ENCODE measurements at regions not wholly inside any gene's neighbourhood (a gene's known extent, or its start where the extent isn't known, plus 50 kb on each side); places are given as distances from the start of the nearest gene placed in this dataset.
"Not testable (repeated sequence)": the region's sequence is repeated elsewhere in the genome, so short reads cannot be mapped to it uniquely, and the experiment has no call there.

DNA sequence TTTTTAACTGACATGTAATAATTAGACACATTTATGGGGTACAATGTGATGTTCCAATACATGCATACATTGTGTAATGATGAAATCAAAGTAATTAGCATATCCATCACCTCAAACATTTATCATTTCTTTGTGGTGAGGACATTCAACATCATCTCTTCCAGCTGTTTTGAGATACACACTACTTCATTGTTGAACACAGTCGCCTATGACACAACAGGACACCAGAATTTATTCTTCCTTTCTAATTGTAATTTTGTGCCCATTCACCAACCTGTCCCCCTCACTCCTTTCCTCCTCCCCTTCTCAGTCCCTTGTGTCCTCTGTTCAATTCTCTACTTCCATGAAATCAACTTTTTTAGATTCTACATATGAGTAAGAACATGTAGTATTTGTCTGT, 113.4 kb upstream of the CBLB start:
- peaks cover 4% of the 10 kb centered on the region for H3K4me1 Mint-ChIP-seq (ENCODE audit: low read depth)
- H3K36me3 Mint-ChIP-seq (ENCODE audit: low read depth): peaks cover 5% of the 10 kb centered on the region
- no peak overlapping the region for H3K27ac Mint-ChIP-seq (ENCODE audit: unreplicated experiment)
- no peaks in the 10 kb centered on the region for H3K27me3 Mint-ChIP-seq (ENCODE audit: low read depth)
- TF ChIP-seq, protein P1, sequence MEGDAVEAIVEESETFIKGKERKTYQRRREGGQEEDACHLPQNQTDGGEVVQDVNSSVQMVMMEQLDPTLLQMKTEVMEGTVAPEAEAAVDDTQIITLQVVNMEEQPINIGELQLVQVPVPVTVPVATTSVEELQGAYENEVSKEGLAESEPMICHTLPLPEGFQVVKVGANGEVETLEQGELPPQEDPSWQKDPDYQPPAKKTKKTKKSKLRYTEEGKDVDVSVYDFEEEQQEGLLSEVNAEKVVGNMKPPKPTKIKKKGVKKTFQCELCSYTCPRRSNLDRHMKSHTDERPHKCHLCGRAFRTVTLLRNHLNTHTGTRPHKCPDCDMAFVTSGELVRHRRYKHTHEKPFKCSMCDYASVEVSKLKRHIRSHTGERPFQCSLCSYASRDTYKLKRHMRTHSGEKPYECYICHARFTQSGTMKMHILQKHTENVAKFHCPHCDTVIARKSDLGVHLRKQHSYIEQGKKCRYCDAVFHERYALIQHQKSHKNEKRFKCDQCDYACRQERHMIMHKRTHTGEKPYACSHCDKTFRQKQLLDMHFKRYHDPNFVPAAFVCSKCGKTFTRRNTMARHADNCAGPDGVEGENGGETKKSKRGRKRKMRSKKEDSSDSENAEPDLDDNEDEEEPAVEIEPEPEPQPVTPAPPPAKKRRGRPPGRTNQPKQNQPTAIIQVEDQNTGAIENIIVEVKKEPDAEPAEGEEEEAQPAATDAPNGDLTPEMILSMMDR (IDR thresholded peaks at IDR 0.05): no peak
- peaks cover 19% of the 10 kb centered on the region for H3K9me3 Mint-ChIP-seq (ENCODE audit: low read depth)
- no peak for DNase-seq (ENCODE audit: low spot score)
- no peak overlapping the region for H3K4me3 Mint-ChIP-seq (ENCODE audit: unreplicated experiment)

DNA sequence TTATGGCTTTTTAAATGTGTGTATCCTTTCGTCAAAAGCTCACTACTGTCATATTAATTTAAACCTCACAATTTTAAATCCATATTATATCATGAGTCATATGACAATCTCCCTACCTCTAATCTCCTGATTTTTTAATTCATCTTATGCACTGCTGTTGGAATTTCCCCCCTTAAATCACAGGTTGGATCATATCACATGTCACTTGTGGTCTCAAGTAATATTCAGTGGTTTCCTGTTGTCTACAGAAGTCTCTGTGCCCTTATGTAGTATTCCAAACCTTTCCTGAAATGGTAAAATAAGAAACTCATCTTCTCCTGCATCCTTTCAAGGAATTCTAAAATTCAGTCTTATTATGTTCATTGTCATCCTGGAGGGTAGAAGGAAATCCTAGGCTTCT, 116.0 kb upstream of the CBLB start:
- Mint-ChIP-seq H3K36me3 (ENCODE audit: low read depth) (peaks cover 5% of the 10 kb centered on the region), H3K27ac (ENCODE audit: unreplicated experiment) (no peak overlapping the region), H3K9me3 (ENCODE audit: low read depth) (peaks cover 19% of the 10 kb centered on the region), H3K4me1 (ENCODE audit: low read depth) (peaks cover 23% of the 10 kb centered on the region), H3K27me3 (ENCODE audit: low read depth) (no peaks in the 10 kb centered on the region), H3K4me3 (ENCODE audit: unreplicated experiment) (no peak overlapping the region)
- TF ChIP-seq, protein P1 (IDR thresholded peaks at IDR 0.05): no peak
- DNase-seq (ENCODE audit: low spot score): no peak

DNA sequence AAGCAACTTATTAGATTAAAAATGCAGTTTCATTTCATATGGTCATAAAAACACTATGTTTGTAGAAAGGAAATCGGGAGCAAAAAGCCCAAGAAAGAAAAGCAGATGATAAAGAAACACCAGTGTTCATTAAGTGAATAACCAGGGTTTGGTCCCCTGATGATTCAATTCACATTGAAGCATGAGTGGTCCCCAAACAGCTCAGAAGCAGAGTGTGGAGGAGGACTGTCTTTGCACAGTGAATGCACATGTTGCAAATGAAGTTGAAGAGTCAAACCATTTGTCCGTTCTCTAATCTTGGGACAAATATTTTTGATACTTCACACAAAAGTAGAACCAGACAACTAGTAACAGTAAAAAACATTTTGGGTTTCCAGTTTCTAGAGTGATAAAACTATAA, 117.5 kb upstream of the CBLB start:
- H3K4me3 Mint-ChIP-seq (ENCODE audit: unreplicated experiment); H3K36me3 Mint-ChIP-seq (ENCODE audit: low read depth); H3K27me3 Mint-ChIP-seq (ENCODE audit: low read depth); DNase-seq (ENCODE audit: low spot score); H3K27ac Mint-ChIP-seq (ENCODE audit: unreplicated experiment): not testable (repeated sequence)
- Mint-ChIP-seq H3K4me1 (ENCODE audit: low read depth) (peaks cover 23% of the 10 kb centered on the region), H3K9me3 (ENCODE audit: low read depth) (peaks cover 29% of the 10 kb centered on the region)

DNA sequence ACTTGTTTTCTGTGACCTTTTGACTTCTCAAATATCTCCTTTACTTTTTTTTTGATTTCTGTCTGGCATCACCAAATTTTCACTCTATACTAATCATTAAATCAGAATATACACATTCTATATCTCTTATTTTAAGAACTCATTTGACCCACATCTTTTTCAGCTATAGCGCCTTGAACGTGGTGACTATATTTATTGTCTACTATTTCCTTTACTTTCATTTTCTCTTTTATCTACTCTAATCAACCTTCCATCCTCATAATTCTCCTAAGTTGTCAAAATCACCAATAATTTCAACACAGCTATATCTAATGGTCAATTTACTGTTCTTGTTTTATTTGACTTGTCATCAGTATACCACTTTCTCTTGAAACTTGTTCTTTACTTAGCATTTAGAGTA, 119.0 kb upstream of the CBLB start:
- Mint-ChIP-seq H3K27me3 (ENCODE audit: low read depth) (no peaks in the 10 kb centered on the region), H3K4me3 (ENCODE audit: unreplicated experiment) (no peak overlapping the region), H3K9me3 (ENCODE audit: low read depth) (peaks cover 37% of the 10 kb centered on the region), H3K36me3 (ENCODE audit: low read depth) (peaks cover 8% of the 10 kb centered on the region), H3K27ac (ENCODE audit: unreplicated experiment) (no peak overlapping the region), H3K4me1 (ENCODE audit: low read depth) (peaks cover 23% of the 10 kb centered on the region)
- TF ChIP-seq, protein P1 (IDR thresholded peaks at IDR 0.05): no peak
- DNase-seq (ENCODE audit: low spot score): no peak

- Mint-ChIP-seq H3K4me3 (ENCODE audit: unreplicated experiment) (no peak overlapping the region), H3K4me1 (ENCODE audit: low read depth) (peaks cover 23% of the 10 kb centered on the region), H3K27me3 (ENCODE audit: low read depth) (no peaks in the 10 kb centered on the region), H3K9me3 (ENCODE audit: low read depth) (peaks cover 36% of the 10 kb centered on the region), H3K36me3 (ENCODE audit: low read depth) (peaks cover 6% of the 10 kb centered on the region), H3K27ac (ENCODE audit: unreplicated experiment) (peak overlapping the region; percentile 33)
- TF ChIP-seq, protein P1 (IDR thresholded peaks at IDR 0.05): no peak
- no peak for DNase-seq (ENCODE audit: low spot score)
These were observed 119.9 kb upstream of the CBLB start for GRCh38 chr3:105988540-105989212.

- Mint-ChIP-seq H3K4me1 (ENCODE audit: low read depth) (peaks cover 15% of the 10 kb centered on the region), H3K27ac (ENCODE audit: unreplicated experiment) (no peak overlapping the region), H3K4me3 (ENCODE audit: unreplicated experiment) (no peak overlapping the region), H3K27me3 (ENCODE audit: low read depth) (no peaks in the 10 kb centered on the region), H3K36me3 (ENCODE audit: low read depth) (peaks cover 6% of the 10 kb centered on the region), H3K9me3 (ENCODE audit: low read depth) (peaks cover 34% of the 10 kb centered on the region)
- TF ChIP-seq, protein P1 (IDR thresholded peaks at IDR 0.05): no peak
- no peak for DNase-seq (ENCODE audit: low spot score)
These were observed 128.0 kb upstream of the CBLB start for GRCh38 chr3:105996781-105997180.

Data from chondrocyte (in vitro differentiated cells).